Activated T-helper 1 cell treated with anti-CD3 and anti-CD28 coated beads, Interleukin-12 subunit alpha, Interleukin-12 subunit beta, Interleukin-2, Interleukin-4 antibody, amounts not matched to agents 30 ng/mL and 10 ng/mL and 1 ng/mL, durations not matched to agents 14 hours and 24 hours and 36 hours (primary cell): ENCODE measurements at regions not wholly inside any gene's neighbourhood (a gene's known extent, or its start where the extent isn't known, plus 50 kb on each side); places are given as distances from the start of the nearest gene placed in this dataset.

ENCODE experiments used
- DNase-seq: peaks from one replicate; pipeline ENCODE4 v3.0.0; 2021; ENCODE audit warnings: low spot score
- H3K27ac Mint-ChIP-seq: one replicate; pipeline ENCODE4 v1.8.0; 2021; ENCODE audit warnings: mild to moderate bottlenecking, mixed read lengths
- H3K27me3 Mint-ChIP-seq: one replicate; pipeline ENCODE4 v1.8.0; 2022; ENCODE audit warnings: mild to moderate bottlenecking, moderate library complexity, mixed read lengths; ENCODE audit not compliant: insufficient read depth
- H3K36me3 Mint-ChIP-seq: one replicate; pipeline ENCODE4 v1.8.0; 2021; ENCODE audit warnings: low read depth, mixed read lengths
- H3K4me1 Mint-ChIP-seq: one replicate; pipeline ENCODE4 v1.8.0; 2021; ENCODE audit warnings: low read depth, mixed read lengths
- H3K4me3 Mint-ChIP-seq: one replicate; pipeline ENCODE4 v1.8.0; 2021; ENCODE audit warnings: mild to moderate bottlenecking, moderate library complexity, mixed read lengths
- H3K9me3 Mint-ChIP-seq: one replicate; pipeline ENCODE4 v1.8.0; 2021; ENCODE audit warnings: mixed read lengths
- intact Hi-C: fragments of 100-400 bp; cut with micrococcal nuclease; formaldehyde crosslinking; loops from one replicate; pipeline ENCODE4 v1.15.1; 2024

DNA sequence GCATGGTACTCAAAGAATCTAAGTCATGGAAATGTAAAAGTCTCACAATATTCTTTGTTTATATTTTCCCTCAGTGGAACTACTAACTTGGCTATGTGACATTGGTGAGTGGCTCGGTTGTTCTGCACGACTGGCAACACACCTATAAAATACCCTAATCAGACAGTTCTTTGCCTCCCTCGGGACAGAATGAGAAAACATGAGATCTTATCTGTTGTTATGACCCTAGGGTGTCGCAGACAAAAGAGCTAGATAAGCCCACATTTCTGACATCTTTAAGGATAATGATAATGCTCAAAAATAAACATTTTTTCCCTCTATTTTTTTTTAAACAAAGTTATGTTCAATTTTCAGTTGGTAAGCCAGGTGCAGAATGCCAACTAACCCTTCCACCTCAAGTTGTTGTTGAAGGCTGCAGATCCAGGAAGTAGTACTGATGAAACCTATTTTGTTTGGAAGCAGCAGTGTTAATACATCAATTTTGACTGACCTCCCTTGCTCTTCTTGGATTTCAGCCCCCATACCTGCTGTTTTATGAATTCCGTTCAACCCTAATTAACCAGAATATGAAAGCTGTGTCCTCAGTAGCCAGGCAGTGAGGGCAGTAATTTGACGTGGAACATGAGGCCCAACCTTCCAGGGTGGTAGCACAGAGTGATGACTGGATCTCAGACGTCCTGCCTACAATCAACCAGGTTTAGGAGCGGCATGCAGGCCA, 108.7 kb upstream of the DUSP10 start:
- H3K36me3 Mint-ChIP-seq: no peaks in the 10 kb centered on the region
- H3K4me3 Mint-ChIP-seq: no peak overlapping the region
- no peaks in the 10 kb centered on the region for H3K9me3 Mint-ChIP-seq
- intact Hi-C loops: no loop called here
- H3K27me3 Mint-ChIP-seq: peaks cover 2% of the 10 kb centered on the region
- no peak for DNase-seq
- no peaks in the 10 kb centered on the region for H3K4me1 Mint-ChIP-seq
- H3K27ac Mint-ChIP-seq: no peak overlapping the region

GRCh38 chr1:221849897-221850296, 108.0 kb upstream of the DUSP10 start:
- Mint-ChIP-seq H3K9me3 (no peaks in the 10 kb centered on the region), H3K4me3 (no peak overlapping the region), H3K36me3 (no peaks in the 10 kb centered on the region), H3K27me3 (peaks cover 2% of the 10 kb centered on the region), H3K27ac (no peak overlapping the region), H3K4me1 (no peaks in the 10 kb centered on the region)
- intact Hi-C loops: no loop called here
- no peak for DNase-seq

DNA sequence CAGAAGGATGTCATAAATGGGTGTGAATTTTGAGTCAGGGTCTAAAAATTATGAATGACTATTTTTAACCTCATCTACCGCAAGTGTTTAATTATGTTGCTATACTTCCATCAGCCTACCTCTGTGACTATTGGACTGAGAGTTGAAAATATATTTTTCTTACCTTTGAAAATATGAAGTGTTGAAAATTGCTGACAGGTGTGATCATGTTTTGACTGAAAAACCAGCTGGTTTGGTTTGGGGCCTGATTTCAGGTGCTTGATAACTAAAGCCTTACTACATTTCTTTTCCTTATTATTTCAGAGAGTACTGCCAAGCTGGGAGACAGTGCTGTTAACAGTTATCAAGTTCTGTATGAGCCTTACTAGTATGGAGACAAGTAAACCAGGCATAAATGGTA, 107.2 kb upstream of the DUSP10 start:
- peaks cover 2% of the 10 kb centered on the region for H3K27me3 Mint-ChIP-seq
- H3K4me1 Mint-ChIP-seq: no peaks in the 10 kb centered on the region
- intact Hi-C loops: no loop called here
- H3K9me3 Mint-ChIP-seq: no peaks in the 10 kb centered on the region
- no peak overlapping the region for H3K27ac Mint-ChIP-seq
- DNase-seq: no peak
- no peaks in the 10 kb centered on the region for H3K36me3 Mint-ChIP-seq
- H3K4me3 Mint-ChIP-seq: no peak overlapping the region

DNA sequence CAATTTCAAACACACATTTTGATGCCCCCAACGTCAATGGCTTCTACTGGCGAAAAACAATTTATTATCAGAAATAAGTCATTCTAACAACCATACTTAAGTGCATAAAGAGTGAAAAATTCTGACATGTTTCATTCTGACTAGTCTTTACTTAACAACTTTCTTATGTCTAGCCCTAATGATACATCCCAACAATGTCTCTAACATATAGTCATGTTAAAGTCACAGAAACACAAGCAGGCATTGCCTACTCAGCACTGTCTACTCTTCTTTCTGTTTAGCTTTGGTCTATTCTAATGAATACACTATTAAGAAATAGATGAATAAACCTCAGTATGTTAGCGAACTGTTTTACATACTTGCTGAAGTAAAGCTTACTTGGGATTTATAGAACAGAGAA, 105.8 kb upstream of the DUSP10 start:
- peaks cover 2% of the 10 kb centered on the region for H3K27me3 Mint-ChIP-seq
- no peaks in the 10 kb centered on the region for H3K4me1 Mint-ChIP-seq
- intact Hi-C loops: no loop called here
- no peaks in the 10 kb centered on the region for H3K9me3 Mint-ChIP-seq
- no peak overlapping the region for H3K4me3 Mint-ChIP-seq
- no peak for DNase-seq
- H3K27ac Mint-ChIP-seq: no peak overlapping the region
- no peaks in the 10 kb centered on the region for H3K36me3 Mint-ChIP-seq

- Mint-ChIP-seq H3K27me3 (peaks cover 2% of the 10 kb centered on the region), H3K9me3 (no peaks in the 10 kb centered on the region), H3K4me3 (no peak overlapping the region), H3K36me3 (no peaks in the 10 kb centered on the region), H3K27ac (no peak overlapping the region), H3K4me1 (peaks cover 5% of the 10 kb centered on the region)
- no peak for DNase-seq
- intact Hi-C loops: no loop called here
Observed at GRCh38 chr1:221845650-221846371, 103.9 kb upstream of the DUSP10 start.

- Mint-ChIP-seq H3K27me3 (peaks cover 2% of the 10 kb centered on the region), H3K4me3 (no peak overlapping the region), H3K9me3 (no peaks in the 10 kb centered on the region), H3K36me3 (peaks cover 4% of the 10 kb centered on the region), H3K4me1 (peaks cover 40% of the 10 kb centered on the region), H3K27ac (no peak overlapping the region)
- intact Hi-C loops: no loop called here
- no peak for DNase-seq
Observed at GRCh38 chr1:221841983-221842335, 100.1 kb upstream of the DUSP10 start.

DNA sequence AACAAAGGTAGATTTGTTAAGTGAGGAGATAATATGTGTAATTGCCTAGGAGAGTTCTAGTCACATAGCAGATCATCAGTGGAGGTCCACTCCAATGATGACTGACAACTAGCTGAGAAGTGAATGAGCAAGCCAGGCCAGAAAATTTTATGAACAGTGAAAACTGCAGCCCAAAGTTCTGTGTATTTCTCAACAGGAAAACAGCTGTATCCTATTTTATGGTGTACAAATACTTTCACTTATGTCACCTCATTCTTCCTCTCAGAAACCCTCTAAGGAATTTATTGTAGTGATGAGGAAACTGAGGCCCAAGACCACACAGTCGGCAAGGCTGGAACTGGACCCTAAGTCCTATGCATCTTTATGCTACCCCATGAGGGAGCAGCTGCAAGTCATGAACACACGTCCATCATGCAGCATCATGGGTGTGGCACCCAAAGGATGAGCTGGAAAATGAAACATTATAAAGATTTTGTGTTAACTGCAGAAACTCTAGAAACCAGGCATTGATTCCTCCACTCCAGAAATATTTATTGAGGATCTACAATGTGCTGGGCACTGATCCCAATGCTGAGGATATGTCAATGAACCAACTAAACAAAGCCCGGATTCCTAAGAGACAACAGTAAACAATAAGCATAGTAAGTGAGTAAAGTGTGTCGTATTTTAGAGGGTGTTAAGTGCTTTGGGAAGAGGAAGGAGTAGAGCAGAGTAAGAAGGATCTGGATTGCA, 99.5 kb upstream of the DUSP10 start:
- no peak for DNase-seq
- Mint-ChIP-seq H3K27me3 (peaks cover 2% of the 10 kb centered on the region), H3K4me1 (peaks cover 46% of the 10 kb centered on the region), H3K9me3 (no peaks in the 10 kb centered on the region), H3K36me3 (peaks cover 4% of the 10 kb centered on the region), H3K27ac (no peak overlapping the region), H3K4me3 (no peak overlapping the region)
- intact Hi-C loops: no loop called here

DNA sequence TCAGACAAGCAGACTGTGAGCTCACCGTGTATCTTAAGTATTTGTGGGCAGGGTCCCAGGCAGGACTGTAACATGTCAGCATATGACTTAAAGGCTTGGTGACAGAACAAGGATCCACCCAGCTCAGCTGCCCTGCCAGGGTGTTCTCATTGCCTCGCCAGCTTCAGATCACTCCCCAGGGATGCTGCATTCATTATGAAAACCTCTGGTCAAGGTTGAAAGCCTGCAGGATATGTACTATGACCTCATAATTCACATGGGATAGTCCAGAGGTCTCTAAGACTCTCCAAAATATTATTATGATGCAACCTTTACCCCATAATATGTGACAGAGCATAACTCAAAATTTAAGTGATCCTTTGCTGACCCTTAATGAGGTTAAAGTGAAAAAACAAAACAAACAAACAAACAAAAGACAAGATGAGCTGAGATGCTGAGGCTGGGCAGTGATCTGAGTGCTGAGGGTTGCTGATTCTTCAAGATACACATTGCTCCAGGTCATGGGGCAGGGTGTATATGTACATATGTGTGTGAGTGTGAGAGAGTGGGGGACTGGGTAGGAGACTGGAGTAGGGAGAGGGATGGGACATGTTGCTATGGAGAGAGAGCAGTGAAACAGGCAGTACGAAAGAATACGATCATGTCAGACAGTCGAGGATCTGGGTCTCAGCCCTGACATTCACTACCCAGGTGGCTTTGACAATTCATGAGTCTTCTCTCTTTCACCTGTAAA, 98.8 kb upstream of the DUSP10 start:
- Mint-ChIP-seq H3K9me3 (no peaks in the 10 kb centered on the region), H3K27ac (no peak overlapping the region), H3K36me3 (peaks cover 4% of the 10 kb centered on the region), H3K4me1 (peaks cover 49% of the 10 kb centered on the region), H3K27me3 (peaks cover 2% of the 10 kb centered on the region), H3K4me3 (no peak overlapping the region)
- intact Hi-C loops: loop anchor here (1.0 kb wide), 1 partner anchor 98 kb away; the partner anchor contains the start of gene DUSP10
- DNase-seq: no peak

GRCh38 chr1:221839782-221840395, 98.0 kb upstream of the DUSP10 start:
- intact Hi-C loops: loop anchor here (1.0 to 2.0 kb wide), 2 partner anchors 15 to 98 kb away; partner anchors contain the start of gene DUSP10
- Mint-ChIP-seq H3K4me3 (no peak overlapping the region), H3K36me3 (peaks cover 4% of the 10 kb centered on the region), H3K9me3 (no peaks in the 10 kb centered on the region), H3K4me1 (peaks cover 57% of the 10 kb centered on the region), H3K27ac (peak overlapping the region; percentile 64), H3K27me3 (peaks cover 2% of the 10 kb centered on the region)
- peak; percentile 26 for DNase-seq

GRCh38 chr1:221839321-221839720, 97.4 kb upstream of the DUSP10 start:
- Mint-ChIP-seq H3K27me3 (peaks cover 2% of the 10 kb centered on the region), H3K4me3 (no peak overlapping the region)
- intact Hi-C loops: loop anchor here (2.0 kb wide), 1 partner anchor 15 kb away; no protein-coding TSS in a partner anchor

GRCh38 chr1:221837896-221838295, 96.0 kb upstream of the DUSP10 start:
- peak; percentile 37 for DNase-seq
- H3K36me3 Mint-ChIP-seq: peaks cover 9% of the 10 kb centered on the region
- H3K27me3 Mint-ChIP-seq: peaks cover 2% of the 10 kb centered on the region
- peak overlapping the region; percentile 74 for H3K4me3 Mint-ChIP-seq
- H3K27ac Mint-ChIP-seq: peak overlapping the region; percentile 89
- intact Hi-C loops: loop anchor here (1.0 to 2.0 kb wide), 5 partner anchors 9 to 399 kb away; no protein-coding TSS in a partner anchor
- H3K4me1 Mint-ChIP-seq: peaks cover 73% of the 10 kb centered on the region
- H3K9me3 Mint-ChIP-seq: peaks cover 3% of the 10 kb centered on the region

More at GRCh38 chr1:221839321-221839720, 97.4 kb upstream of the DUSP10 start:
- peak overlapping the region; percentile 64 for H3K27ac Mint-ChIP-seq
- H3K36me3 Mint-ChIP-seq: peaks cover 4% of the 10 kb centered on the region
- H3K9me3 Mint-ChIP-seq: no peaks in the 10 kb centered on the region
- peaks cover 63% of the 10 kb centered on the region for H3K4me1 Mint-ChIP-seq
- no peak for DNase-seq
